Heart left ventricle (tissue), 16 donors: ENCODE measurements at regions not wholly inside any gene's neighbourhood (a gene's known extent, or its start where the extent isn't known, plus 50 kb on each side); places are given as distances from the start of the nearest gene placed in this dataset.

Experiments used
- ATAC-seq, 4 donors: fragments of 200-7000 bp; cut with Tn5 transposase; one replicate each; pipeline ENCODE4 v1.9.1; 2020 to 2022; ENCODE audit warnings: moderate library complexity in 4 of 4, mild to moderate bottlenecking in 3 of 4, moderate number of reproducible peaks in 1 of 4
- DNase-seq, 5 donors: peaks; one replicate each; pipeline ENCODE4 v3.0.0-alpha.2; 2020
- H3K27ac ChIP-seq, 12 donors: fragments of 200-600 bp; sonication (generic) in 4 of 12; one replicate each; pipeline versions ENCODE4 v1.5.0 to v1.8.0; 2016 to 2022; ENCODE audit warnings: mild to moderate bottlenecking in 2 of 12
- H3K27me3 ChIP-seq, 9 donors: fragments of 200-600 bp; sonication (generic) in 2 of 9; one replicate each; pipeline versions ENCODE4 v1.5.1 to v1.8.0; 2016 to 2022; ENCODE audit warnings: mild to moderate bottlenecking in 3 of 9
- H3K36me3 ChIP-seq, 9 donors: fragments of 200-600 bp; sonication (generic) in 2 of 9; one replicate each; pipeline versions ENCODE4 v1.5.0 to v1.8.0; 2018 to 2022; ENCODE audit warnings: mild to moderate bottlenecking in 2 of 9
- H3K4me1 ChIP-seq, 12 donors: fragments of 200-600 bp; sonication (generic) in 4 of 12; one replicate each; pipeline versions ENCODE4 v1.5.0 to v1.8.0; 2016 to 2022; ENCODE audit warnings: mild to moderate bottlenecking in 3 of 12
- H3K4me3 ChIP-seq, 12 donors: fragments of 200-600 bp; sonication (generic) in 4 of 12; one replicate each; pipeline versions ENCODE4 v1.5.0 to v1.8.0; 2017 to 2022; ENCODE audit warnings: mild to moderate bottlenecking in 9 of 12, moderate library complexity in 4 of 12
- H3K9me3 ChIP-seq, 12 donors: fragments of 200-600 bp; sonication (generic) in 4 of 12; one replicate each; pipeline versions ENCODE4 v1.5.0 to v1.8.0; 2016 to 2022; ENCODE audit warnings: mild to moderate bottlenecking in 1 of 12
- CTCF ChIP-seq, 12 donors: fragments of 200-600 bp; sonication (generic) in 4 of 12; IDR thresholded peaks; one replicate each; pipeline versions ENCODE4 v1.5.0 to v1.8.0; 2018 to 2022; ENCODE audit warnings: antibody characterized with exemption in 12 of 12, mild to moderate bottlenecking in 5 of 12
- POLR2A ChIP-seq, 2 donors: fragments of 450-650 bp; IDR thresholded peaks; one replicate each; pipeline ENCODE4 v1.6.1; 2017; ENCODE audit warnings: antibody characterized with exemption in 2 of 2, mild to moderate bottlenecking in 2 of 2, moderate library complexity in 2 of 2
- WGBS, 4 donors: extraction: QIAGEN DNeasy Blood & Tissue Kit in 2 of 4; methylation state at CpG; one replicate each; pipeline versions ENCODE4 v1.1.5 to v1.1.7; 2013 to 2018; 5-methylcytosine and 5-hydroxymethylcytosine counted together
- intact Hi-C, 10 donors: fragments of 100-400 bp; cut with DNase I; formaldehyde crosslinking; loops; one replicate each; pipeline versions ENCODE4 v1.11.1 to v1.14.2; 2022
- donor health status: ischemic (EF 13 %, LVEDD 7.1; RV severe dilation, severe dysfunction).
- donor health status: healthy with polysubstance abuse.
- donor health status: DM: no; HTN: yes; CAD: no.
- donor health status: DM: no; HTN: no; CAD: no.
- donor health status: ischemic (EF 25% LVEDD 6.9; RV normal size, moderate dysfunction).
- donor health status: ischemic (EF 25% LVEDD 5.7; RV mildly dilated, moderate dysfunction).
- donor health status: healthy.
- donor health status: DM: yes; HTN: yes; CAD: no.
- donor health status: ischemic (EF 35%, LVEDD 5.7; RV mildly dilated, moderate dysfunction).
- donor health status: nonischemic (EF 11% LVEDD 7.7; RV severe dilation, severe dysfunction).
- donor health status: DM: yes; HTN: yes; CAD: no.
- donor health status: PGD.
- donor health status: ischemic (EF 29% LVEDD 5.4; RV normal size, mild dysfunction).
- donor health status: nonischemic (EF 23%, LVEDD 6.1; RV moderate dilation, normal function).

GRCh38 chr9:86764671-86765343 is 182.5 kb downstream of the GAS1 start:
- Histone ChIP-seq H3K9me3 (no peaks in the 10 kb centered on the region), H3K27ac (peak overlapping the region in 1 of 12 donors; percentile 63), H3K27me3 (no peaks in the 10 kb centered on the region), H3K36me3 (no peaks in the 10 kb centered on the region), H3K4me3 (no peak overlapping the region), H3K4me1 (peaks cover 0 to 30% (median 0%) of the 10 kb centered on the region in 12 donors)
- no peak for TF ChIP-seq CTCF (IDR thresholded peaks at IDR 0.05)
- WGBS, 4 donors, result 77 to 88% (median 80%) methylated on average over 13 of the region's 13 CpGs
- intact Hi-C loops, result no loop called here
- ATAC-seq, result no peak
- no peak for DNase-seq

- Histone ChIP-seq H3K4me1 (peaks cover 0 to 30% (median 0%) of the 10 kb centered on the region in 12 donors), H3K27ac (peak overlapping the region in 1 of 12 donors; percentile 63), H3K9me3 (no peaks in the 10 kb centered on the region), H3K36me3 (no peaks in the 10 kb centered on the region), H3K4me3 (no peak overlapping the region), H3K27me3 (no peaks in the 10 kb centered on the region)
- DNase-seq, result no peak
- intact Hi-C loops, result no loop called here
- no peak for TF ChIP-seq POLR2A (IDR thresholded peaks at IDR 0.05)
- no peak for TF ChIP-seq CTCF (IDR thresholded peaks at IDR 0.05)
- WGBS, 4 donors, result 83 to 90% (median 85%) methylated on average over 9 to 11 of the region's 11 CpGs
- ATAC-seq, result no peak
Measured at GRCh38 chr9:86764221-86764624, 183.1 kb downstream of the GAS1 start.

GRCh38 chr9:86763791-86764190 is 183.5 kb downstream of the GAS1 start:
- peak overlapping the region in 1 of 12 donors; percentile 63 for H3K27ac ChIP-seq
- no peaks in the 10 kb centered on the region for H3K36me3 ChIP-seq
- no peaks in the 10 kb centered on the region for H3K9me3 ChIP-seq
- H3K27me3 ChIP-seq, result no peaks in the 10 kb centered on the region
- ATAC-seq (peak in 1 of 4 donors; percentile 58), DNase-seq (no peak)
- H3K4me1 ChIP-seq, result peaks cover 0 to 30% (median 0%) of the 10 kb centered on the region in 12 donors
- TF ChIP-seq CTCF (IDR thresholded peaks at IDR 0.05), result no peak
- TF ChIP-seq POLR2A (IDR thresholded peaks at IDR 0.05), result no peak
- intact Hi-C loops, result no loop called here
- no peak overlapping the region for H3K4me3 ChIP-seq
- WGBS, 4 donors, result 89 to 96% (median 94%) methylated on average over 2 of the region's 2 CpGs

- DNase-seq (no peak), ATAC-seq (no peak)
- H3K27ac ChIP-seq, result no peak overlapping the region
- no peaks in the 10 kb centered on the region for H3K36me3 ChIP-seq
- H3K27me3 ChIP-seq, result no peaks in the 10 kb centered on the region
- no peaks in the 10 kb centered on the region for H3K9me3 ChIP-seq
- intact Hi-C loops, result no loop called here
- 89 to 95% (median 90%) methylated on average over 1 of the region's 1 CpG for WGBS, 4 donors
- H3K4me3 ChIP-seq, result no peak overlapping the region
- TF ChIP-seq CTCF (IDR thresholded peaks at IDR 0.05) (no peak), POLR2A (IDR thresholded peaks at IDR 0.05) (no peak)
- H3K4me1 ChIP-seq, result no peaks in the 10 kb centered on the region
Measured at GRCh38 chr9:86757382-86757720, 190.0 kb downstream of the GAS1 start.
